Colonic mucosa (tissue), 4 donors: ENCODE measurements at regions not wholly inside any gene's neighbourhood (a gene's known extent, or its start where the extent isn't known, plus 50 kb on each side); places are given as distances from the start of the nearest gene placed in this dataset.
A peak's percentile ranks its signal among the peaks of the same experiment; 100 is the strongest.

Experiments
- DNase-seq: peaks from one replicate; pipeline ENCODE4 v3.0.0-alpha.2; 2020
- H3K27ac ChIP-seq: fragments of 200-600 bp; one replicate; pipeline ENCODE4 v1.8.0; 2021
- H3K27me3 ChIP-seq: fragments of 200-600 bp; one replicate; pipeline ENCODE4 v1.8.0; 2021
- H3K36me3 ChIP-seq: fragments of 200-600 bp; one replicate; pipeline ENCODE4 v1.8.0; 2021
- H3K4me1 ChIP-seq: fragments of 200-600 bp; one replicate; pipeline ENCODE4 v1.8.0; 2021; ENCODE audit warnings: mild to moderate bottlenecking
- H3K4me3 ChIP-seq: fragments of 200-600 bp; one replicate; pipeline ENCODE4 v1.8.0; 2021
- H3K9ac ChIP-seq, 2 donors: one replicate each; pipeline ENCODE4 v1.7.0; 2013; ENCODE audit warnings: control low read depth in 2 of 2, low read depth in 2 of 2, low read length in 2 of 2
- H3K9me3 ChIP-seq: fragments of 200-600 bp; one replicate; pipeline ENCODE4 v1.8.0; 2021
- intact Hi-C: fragments of 100-400 bp; cut with DNase I; formaldehyde crosslinking; loops from one replicate; pipeline ENCODE4 v1.14.1; 2022
- TF ChIP-seq, protein P1 (sequence below): fragments of 200-600 bp; IDR thresholded peaks from one replicate; pipeline ENCODE4 v1.8.0; 2022; ENCODE audit warnings: antibody characterized with exemption, mild to moderate bottlenecking
- donor health status: healthy.
- donor health status: DM: no; HTN: no; CAD: no.
- donor health status: DM: no; HTN: no; CAD: no.

DNA sequence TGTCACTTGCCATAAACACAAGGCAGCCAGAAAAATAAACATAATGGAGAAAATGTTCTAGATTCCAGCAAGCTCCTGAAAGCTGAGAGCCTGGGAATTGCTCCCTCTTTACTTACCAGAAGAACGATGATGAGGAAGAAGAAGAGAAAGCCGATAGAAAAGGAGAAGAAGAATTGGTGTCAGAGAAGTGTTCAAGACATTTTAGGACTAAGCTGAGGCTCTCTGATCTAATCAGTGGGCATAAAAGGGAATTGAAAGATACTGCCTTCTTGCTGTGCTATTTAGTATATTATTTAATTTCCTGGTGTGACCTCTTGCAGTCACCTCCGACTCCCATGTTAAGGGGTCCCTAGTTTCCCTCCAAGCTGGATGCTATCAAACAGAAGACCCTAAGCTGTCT lies 316.6 kb upstream of the JARID2 start:
- TF ChIP-seq, protein P1, sequence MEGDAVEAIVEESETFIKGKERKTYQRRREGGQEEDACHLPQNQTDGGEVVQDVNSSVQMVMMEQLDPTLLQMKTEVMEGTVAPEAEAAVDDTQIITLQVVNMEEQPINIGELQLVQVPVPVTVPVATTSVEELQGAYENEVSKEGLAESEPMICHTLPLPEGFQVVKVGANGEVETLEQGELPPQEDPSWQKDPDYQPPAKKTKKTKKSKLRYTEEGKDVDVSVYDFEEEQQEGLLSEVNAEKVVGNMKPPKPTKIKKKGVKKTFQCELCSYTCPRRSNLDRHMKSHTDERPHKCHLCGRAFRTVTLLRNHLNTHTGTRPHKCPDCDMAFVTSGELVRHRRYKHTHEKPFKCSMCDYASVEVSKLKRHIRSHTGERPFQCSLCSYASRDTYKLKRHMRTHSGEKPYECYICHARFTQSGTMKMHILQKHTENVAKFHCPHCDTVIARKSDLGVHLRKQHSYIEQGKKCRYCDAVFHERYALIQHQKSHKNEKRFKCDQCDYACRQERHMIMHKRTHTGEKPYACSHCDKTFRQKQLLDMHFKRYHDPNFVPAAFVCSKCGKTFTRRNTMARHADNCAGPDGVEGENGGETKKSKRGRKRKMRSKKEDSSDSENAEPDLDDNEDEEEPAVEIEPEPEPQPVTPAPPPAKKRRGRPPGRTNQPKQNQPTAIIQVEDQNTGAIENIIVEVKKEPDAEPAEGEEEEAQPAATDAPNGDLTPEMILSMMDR: no peak
- Histone ChIP-seq H3K36me3 (no peaks in the 10 kb centered on the region), H3K4me1 (no peaks in the 10 kb centered on the region), H3K27ac (no peak overlapping the region), H3K9ac (no peak overlapping the region), H3K4me3 (no peak overlapping the region), H3K9me3 (no peaks in the 10 kb centered on the region), H3K27me3 (no peaks in the 10 kb centered on the region)
- intact Hi-C loops: no loop called here
- no peak for DNase-seq

DNA sequence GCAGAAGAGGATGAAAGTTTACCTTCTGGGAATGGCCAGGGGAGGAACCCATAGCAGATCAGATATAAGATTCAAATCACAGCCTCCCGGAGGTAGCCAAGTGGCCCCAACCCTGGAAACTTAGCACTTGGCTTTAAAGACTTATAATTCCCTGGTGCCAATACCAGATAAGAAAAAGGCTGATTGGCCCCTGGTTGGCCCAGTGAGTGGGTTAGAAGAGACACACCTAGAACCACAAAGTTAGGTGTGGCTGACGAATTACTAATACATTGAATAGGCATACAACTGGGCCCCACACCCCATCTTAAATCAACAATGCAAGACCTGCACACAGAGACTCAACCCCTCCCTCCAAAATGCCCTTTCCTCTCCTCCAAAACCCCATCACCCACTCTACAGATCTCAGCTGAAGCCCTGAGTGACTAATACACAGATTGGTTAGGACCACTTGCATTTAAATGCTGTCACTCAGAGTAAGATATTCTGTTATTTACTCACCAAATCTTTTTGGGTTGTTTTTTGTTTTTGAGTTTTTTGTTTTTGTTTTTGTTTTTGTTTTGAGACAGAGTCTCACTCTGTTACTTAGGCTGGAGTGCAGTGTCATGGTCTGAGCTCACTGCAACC lies 315.4 kb upstream of the JARID2 start:
- H3K4me1 ChIP-seq: no peaks in the 10 kb centered on the region
- H3K27me3 ChIP-seq: no peaks in the 10 kb centered on the region
- no peak overlapping the region for H3K27ac ChIP-seq
- peak; percentile 52 for DNase-seq
- intact Hi-C loops: no loop called here
- H3K9me3 ChIP-seq: no peaks in the 10 kb centered on the region
- no peak overlapping the region for H3K4me3 ChIP-seq
- H3K9ac ChIP-seq: no peak overlapping the region
- TF ChIP-seq, protein P1: no peak
- no peaks in the 10 kb centered on the region for H3K36me3 ChIP-seq

DNA sequence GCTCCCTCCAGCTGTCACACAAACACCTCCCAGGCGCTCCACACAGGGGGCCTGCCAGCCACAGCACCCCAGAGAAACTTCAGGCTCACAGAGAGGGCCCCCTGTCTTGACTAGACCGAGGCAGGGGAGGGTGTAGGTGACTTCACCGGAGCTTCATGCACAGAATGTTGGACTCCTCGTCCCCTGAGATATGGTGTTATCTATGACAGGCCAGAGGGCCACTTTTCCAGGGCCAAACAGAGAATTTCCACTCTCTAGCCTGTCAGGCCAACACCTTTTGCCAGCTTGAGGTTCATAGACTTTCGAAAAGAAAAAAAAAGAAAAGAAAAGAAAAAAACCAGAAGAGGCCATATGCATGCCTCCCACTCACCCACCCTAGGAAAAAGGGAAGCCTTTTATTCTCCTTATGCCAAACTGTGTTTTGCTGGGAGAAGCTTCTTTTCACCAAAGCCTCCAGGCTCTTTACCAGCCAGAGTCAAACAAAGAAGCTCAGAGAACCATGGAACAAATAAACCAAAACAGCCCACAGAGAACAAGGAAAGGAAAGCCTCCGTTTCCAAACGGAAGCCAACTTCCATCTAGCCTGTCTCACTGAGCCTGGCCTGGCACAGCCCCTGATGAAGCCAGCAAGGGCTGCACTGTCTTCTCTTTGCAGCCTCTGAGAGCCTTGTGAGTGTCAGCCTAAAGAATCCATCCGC lies 313.2 kb upstream of the JARID2 start:
- Histone ChIP-seq H3K9ac (no peak overlapping the region), H3K4me3 (no peak overlapping the region), H3K9me3 (no peaks in the 10 kb centered on the region), H3K27ac (no peak overlapping the region), H3K4me1 (no peaks in the 10 kb centered on the region), H3K36me3 (no peaks in the 10 kb centered on the region), H3K27me3 (no peaks in the 10 kb centered on the region)
- TF ChIP-seq, protein P1: no peak
- no peak for DNase-seq
- intact Hi-C loops: no loop called here

DNA sequence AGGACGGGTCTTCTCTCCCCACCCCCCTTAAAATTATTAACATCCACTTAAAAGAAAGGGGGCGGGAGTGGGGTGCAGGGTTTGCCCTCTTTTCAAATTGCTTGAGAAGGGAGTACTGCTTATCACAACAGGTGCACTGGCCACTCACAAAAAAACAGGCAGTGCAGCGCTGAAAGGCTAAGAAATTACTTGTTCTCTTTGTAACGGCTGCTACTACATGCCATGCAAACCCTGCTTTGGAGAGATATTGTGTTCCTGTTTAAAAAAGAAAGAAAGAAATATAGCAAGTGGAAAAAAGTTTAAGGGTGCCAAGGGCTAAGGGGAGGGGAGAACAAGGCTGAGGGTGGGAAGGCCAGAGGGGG lies 312.7 kb upstream of the JARID2 start:
- H3K36me3 ChIP-seq: no peaks in the 10 kb centered on the region
- no peak overlapping the region for H3K9ac ChIP-seq
- intact Hi-C loops: no loop called here
- H3K4me1 ChIP-seq: no peaks in the 10 kb centered on the region
- DNase-seq: no peak
- no peak overlapping the region for H3K4me3 ChIP-seq
- H3K27me3 ChIP-seq: no peaks in the 10 kb centered on the region
- H3K27ac ChIP-seq: no peak overlapping the region
- H3K9me3 ChIP-seq: no peaks in the 10 kb centered on the region
- TF ChIP-seq, protein P1: no peak

DNA sequence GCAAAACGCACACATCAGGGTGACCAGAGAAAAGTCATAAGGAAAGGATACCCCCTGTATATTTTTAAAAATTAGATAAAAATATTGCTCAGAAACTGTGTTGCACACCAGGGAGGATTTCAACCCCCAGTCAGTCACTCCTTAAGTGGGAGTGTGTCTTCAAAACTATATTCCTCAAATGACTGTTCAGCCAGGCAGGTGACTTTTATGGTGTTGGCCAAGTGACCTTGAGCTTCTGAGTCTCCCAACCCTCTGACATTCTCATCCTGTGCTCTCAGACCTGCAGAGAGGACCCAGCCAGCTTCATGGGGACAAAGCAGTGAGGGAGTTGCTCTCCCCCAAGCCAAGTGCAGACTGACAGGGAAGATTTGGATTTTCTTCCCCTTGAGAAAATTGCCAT lies 311.9 kb upstream of the JARID2 start:
- intact Hi-C loops: no loop called here
- H3K27me3 ChIP-seq: no peaks in the 10 kb centered on the region
- H3K4me3 ChIP-seq: no peak overlapping the region
- no peaks in the 10 kb centered on the region for H3K36me3 ChIP-seq
- no peak overlapping the region for H3K9ac ChIP-seq
- no peak for DNase-seq
- no peak overlapping the region for H3K27ac ChIP-seq
- TF ChIP-seq, protein P1: no peak
- H3K9me3 ChIP-seq: no peaks in the 10 kb centered on the region
- H3K4me1 ChIP-seq: no peaks in the 10 kb centered on the region
